ENCODE measurements at regions not wholly inside any gene's neighbourhood (a gene's known extent, or its start where the extent isn't known, plus 50 kb on each side); places are given as distances from the start of the nearest gene placed in this dataset.

DNA sequence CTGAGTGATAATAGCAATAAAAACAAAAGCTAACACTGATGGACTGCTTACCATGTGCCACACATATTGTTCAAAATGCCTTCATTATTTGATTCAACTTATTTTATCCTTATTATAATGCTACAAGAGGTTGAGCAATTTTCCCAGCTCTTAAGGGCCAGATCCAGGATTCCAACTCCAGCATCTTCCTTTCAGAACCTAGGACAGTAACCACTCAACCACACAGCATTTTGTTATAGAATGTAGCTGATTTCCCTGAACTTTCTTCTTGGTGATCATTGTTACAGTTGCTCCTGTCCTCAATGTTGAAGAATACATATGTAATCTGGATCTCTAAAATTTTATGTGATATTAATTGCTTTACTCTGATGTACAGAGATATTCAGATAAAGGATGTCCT, 341.7 kb downstream of the PIK3C3 start:
- H3K4me3 ChIP-seq (ENCODE audit: control insufficient read depth, low read depth, low read length) = no peak overlapping the region
- no peak for DNase-seq (ENCODE audit: low read depth)
- TF ChIP-seq CTCF (IDR thresholded peaks at IDR 0.05; ENCODE audit: control insufficient read depth, insufficient read depth, low read depth, low read length, missing control alignments) = no peak

DNA sequence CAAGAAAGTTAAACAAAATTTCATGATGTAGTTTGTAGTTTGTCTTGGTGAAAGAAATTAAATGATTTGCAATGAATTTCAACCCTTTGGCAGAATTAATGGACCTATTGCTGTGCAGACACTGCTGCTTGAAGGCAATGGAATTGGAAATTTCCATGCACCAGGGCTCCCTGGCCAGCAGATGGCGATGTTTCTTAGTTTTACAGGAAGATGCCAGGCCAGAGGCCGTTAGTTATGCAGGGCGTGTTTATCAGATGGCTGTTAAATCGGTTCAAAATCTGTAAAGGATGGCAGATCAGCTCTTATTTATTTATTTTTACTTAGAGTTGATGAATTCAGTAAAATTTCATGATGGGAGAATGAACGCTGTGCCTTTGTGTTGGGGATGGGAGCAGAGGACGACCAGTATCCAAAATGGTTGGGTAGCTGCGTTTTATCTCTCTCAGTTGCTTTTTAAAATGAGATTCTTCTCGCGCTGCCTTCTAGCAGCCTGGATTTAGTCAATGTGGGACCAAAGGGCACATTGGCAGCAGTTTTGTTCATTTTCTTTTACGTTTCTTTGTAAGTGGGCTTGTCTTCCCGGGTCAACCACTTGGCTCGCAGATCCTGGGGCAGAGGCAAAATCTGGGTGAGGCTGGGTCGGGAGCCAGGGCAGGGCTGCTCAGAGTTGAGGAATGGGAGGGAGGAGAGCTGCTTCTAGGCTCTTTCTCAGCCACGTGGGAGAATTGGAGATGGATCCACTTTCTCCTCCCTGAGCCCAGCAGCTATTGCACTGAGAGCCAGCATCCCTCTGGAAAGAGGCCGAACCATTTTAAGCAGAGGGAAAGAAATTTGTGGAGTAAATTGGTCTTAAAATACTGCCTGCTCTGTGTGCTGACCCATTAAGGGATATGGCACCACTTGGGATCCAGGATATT, 344.0 kb downstream of the PIK3C3 start:
- peak; percentile 34 for DNase-seq (ENCODE audit: low read depth)
- peak; percentile 86 for TF ChIP-seq CTCF (IDR thresholded peaks at IDR 0.05; ENCODE audit: control insufficient read depth, insufficient read depth, low read depth, low read length, missing control alignments)
- peak overlapping the region; percentile 18 for H3K4me3 ChIP-seq (ENCODE audit: control insufficient read depth, low read depth, low read length)

DNA sequence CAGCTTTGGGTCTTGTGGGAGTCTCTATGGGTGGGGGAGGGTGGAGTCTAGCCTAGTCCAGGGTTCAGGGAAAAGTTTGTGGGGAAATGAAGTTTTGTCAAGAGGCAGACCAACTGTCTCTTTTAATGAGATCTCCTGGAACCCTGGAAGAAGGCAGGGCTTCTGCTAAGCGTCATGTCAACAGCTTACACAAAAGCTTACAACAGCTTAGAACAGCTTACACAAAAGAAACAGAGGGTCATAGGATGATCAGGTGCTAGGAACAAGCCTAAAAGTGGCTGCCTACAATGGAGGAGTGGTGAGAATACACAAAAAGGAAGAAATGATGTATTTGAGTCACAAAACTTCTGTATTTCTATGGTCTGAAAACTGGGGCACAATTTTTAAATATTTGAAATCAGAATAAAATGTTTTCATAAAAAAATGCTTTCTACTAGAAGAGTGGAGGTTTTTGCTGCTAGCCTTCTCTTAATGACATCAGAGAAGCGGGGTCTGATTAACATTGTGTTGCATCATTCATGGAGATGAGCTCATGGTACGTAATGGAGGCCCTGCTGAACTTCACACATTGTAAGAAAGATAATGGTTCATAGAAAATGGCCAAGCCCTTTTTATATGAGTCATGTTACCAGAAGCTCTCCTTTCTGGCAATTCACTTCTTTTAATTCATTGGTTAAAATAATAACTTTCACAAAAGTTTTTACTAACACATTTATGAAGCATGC, 351.0 kb downstream of the PIK3C3 start:
- no peak for TF ChIP-seq CTCF (IDR thresholded peaks at IDR 0.05; ENCODE audit: control insufficient read depth, insufficient read depth, low read depth, low read length, missing control alignments)
- DNase-seq (ENCODE audit: low read depth) = no peak
- H3K4me3 ChIP-seq (ENCODE audit: control insufficient read depth, low read depth, low read length) = no peak overlapping the region

DNA sequence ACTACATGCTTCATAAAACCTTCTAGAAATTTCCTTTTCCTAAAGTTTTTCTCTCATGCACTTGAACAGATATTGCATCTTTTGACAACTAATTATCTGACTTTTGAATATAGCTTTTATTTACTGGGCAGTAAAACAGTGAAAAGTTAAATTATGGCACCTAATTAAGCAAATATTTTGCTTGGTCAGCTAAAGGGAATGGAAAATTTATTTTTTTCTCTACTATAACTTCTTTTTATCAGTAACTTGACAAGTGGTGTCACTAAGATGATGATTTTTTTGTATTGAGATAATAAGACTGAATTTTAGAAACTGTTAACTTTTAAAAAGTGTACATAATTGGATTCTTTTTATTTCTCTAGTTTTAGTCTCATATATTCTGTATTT, 351.6 kb downstream of the PIK3C3 start:
- DNase-seq (ENCODE audit: low read depth) = no peak
- TF ChIP-seq CTCF (IDR thresholded peaks at IDR 0.05; ENCODE audit: control insufficient read depth, insufficient read depth, low read depth, low read length, missing control alignments) = no peak
- no peak overlapping the region for H3K4me3 ChIP-seq (ENCODE audit: control insufficient read depth, low read depth, low read length)

DNA sequence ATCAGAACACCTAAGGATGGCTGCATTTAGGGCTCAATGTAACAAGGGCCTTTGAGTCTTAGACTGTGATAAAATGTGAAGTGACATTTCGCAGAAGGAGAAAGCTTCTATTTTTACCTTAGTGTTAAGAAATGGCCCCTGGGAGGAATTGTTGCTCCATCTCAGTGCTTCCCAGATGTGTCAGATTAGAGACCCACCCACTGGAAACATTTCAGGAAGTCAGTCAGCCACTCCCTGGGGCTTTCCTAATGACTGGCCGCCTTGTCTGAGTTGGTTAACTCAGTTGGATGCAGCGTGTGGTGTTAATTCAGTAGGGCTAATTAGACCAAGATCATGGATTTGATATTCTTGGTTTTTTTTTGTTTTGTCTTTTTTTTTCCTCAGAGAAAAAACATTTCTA, 355.9 kb downstream of the PIK3C3 start:
- DNase-seq (ENCODE audit: low read depth) = no peak
- TF ChIP-seq CTCF (IDR thresholded peaks at IDR 0.05; ENCODE audit: control insufficient read depth, insufficient read depth, low read depth, low read length, missing control alignments) = no peak
- no peak overlapping the region for H3K4me3 ChIP-seq (ENCODE audit: control insufficient read depth, low read depth, low read length)

DNA sequence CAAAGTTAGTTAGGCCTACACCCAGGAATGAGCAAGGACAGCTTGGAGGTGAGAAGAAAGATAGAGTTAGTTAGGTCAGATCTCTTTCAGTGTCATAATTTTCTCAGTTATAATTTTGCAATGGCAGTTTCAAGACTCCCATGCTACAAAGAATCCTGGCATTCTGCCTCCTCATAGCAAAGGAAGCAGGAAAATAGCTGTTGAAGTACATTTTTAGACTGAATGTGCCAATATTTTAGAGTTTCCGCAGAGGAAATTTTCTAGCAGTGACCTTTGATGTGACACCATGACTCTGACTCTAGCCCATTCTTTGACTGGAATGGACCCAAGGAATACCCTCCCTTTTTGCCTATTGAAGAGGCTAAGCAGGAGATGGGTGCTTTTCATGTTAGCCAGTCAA, 371.7 kb downstream of the PIK3C3 start:
- H3K4me3 ChIP-seq (ENCODE audit: control insufficient read depth, low read depth, low read length) = no peak overlapping the region
- no peak for DNase-seq (ENCODE audit: low read depth)
- TF ChIP-seq CTCF (IDR thresholded peaks at IDR 0.05; ENCODE audit: control insufficient read depth, insufficient read depth, low read depth, low read length, missing control alignments) = no peak

Measured in AG09309 (cell line).